ENCODE measurements at regions not wholly inside any gene's neighbourhood (a gene's known extent, or its start where the extent isn't known, plus 50 kb on each side); places are given as distances from the start of the nearest gene placed in this dataset.

- DNase-seq, result no peak
Measured at GRCh38 chr13:29921542-29921941, 71.1 kb upstream of the UBL3 start.

- DNase-seq, result no peak
Measured at GRCh38 chr13:29920025-29920643, 69.7 kb upstream of the UBL3 start.

DNA sequence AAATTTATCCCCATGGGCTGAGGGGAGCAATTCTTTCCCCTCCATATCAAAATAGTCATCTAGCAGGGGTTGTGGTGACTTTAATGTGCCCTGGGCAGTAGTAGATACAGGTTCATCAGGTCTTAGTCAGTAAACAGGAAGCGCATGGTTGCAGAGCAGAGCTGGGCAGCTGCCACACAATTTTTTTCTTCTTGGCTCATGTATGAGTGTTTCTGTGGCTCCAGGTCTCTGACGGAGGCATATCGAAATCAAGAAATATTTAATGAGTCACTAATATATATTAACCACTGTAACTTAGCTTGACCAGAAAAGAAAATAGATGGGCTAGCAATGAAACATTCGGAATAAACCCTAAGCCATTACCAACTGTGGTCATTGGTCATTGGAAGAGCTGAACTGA lies 68.4 kb upstream of the UBL3 start:
- DNase-seq, result no peak

- DNase-seq, result no peak
Measured at GRCh38 chr13:29917650-29918049, 67.2 kb upstream of the UBL3 start.

GRCh38 chr13:29914581-29914980 lies 64.2 kb upstream of the UBL3 start:
- no peak for DNase-seq

- no peak for DNase-seq
Measured at GRCh38 chr13:29911781-29912418, 61.5 kb upstream of the UBL3 start.

DNA sequence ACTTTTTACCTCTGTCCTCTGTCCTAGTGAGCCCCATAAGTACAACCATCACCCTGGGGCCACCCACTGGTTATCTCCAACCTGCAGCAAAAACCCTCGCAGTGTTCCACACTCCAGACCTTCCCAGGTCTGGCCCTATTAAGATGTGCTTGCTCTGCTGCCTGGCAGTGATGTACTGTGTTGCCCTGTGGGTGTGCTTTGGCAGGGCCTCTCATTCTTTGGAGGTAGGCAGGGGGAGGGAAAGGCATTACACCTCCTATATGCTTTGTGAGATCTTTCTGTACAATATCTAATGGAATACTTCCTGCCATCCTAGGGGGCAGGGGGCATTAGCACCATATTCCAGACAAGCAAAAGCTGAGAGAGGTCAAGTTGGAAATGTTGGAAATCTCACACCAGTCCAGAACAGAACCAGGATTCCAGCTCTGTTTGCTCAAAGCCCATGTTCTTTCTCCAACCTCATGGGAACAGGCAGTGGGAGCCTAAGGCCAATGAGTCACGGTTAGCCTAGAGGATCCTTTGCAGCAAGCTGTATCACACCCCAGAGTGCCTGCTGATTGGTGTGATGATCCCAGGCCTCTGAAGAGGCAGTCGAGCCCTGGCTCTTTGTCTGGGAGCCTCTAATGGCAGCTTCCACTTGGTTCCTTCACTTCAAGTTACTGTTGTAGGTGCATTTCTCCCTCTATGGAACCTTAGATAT lies 59.7 kb upstream of the UBL3 start:
- no peak for DNase-seq

- DNase-seq, result no peak
Measured at GRCh38 chr13:29909081-29909730, 58.8 kb upstream of the UBL3 start.

DNA sequence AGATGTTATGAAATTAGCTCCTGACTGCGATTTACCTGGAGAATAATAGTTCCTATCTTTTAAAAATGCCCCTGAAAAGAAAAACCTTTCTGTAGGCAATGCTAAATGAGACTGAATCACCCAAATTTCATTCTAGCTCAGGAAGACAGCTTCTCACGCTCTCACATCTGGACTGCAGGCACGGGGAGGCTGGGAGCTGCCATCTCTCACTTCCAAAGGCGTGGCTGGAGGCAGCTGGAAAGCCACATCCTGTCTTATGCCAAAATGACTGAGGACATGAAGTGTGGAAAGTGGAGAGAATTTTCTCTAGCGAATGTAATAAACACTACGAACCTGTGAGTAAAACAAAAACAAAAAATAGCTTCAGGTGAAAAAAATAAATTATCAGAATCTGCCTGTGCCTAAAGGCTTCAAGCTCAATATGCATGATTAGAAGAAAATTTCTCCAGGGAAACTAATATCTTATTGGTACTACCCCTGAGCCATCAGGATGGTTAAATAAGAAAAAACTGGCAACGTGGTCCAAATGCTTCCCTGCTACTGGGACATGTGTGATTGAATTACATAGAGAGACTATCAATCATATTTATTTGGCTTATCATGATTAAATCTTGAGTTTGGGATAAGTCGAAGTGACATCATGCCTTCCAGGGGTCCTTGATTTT lies 58.1 kb upstream of the UBL3 start:
- DNase-seq, result no peak

- DNase-seq, result no peak
Measured at GRCh38 chr13:29907670-29908069, 57.3 kb upstream of the UBL3 start.

DNA sequence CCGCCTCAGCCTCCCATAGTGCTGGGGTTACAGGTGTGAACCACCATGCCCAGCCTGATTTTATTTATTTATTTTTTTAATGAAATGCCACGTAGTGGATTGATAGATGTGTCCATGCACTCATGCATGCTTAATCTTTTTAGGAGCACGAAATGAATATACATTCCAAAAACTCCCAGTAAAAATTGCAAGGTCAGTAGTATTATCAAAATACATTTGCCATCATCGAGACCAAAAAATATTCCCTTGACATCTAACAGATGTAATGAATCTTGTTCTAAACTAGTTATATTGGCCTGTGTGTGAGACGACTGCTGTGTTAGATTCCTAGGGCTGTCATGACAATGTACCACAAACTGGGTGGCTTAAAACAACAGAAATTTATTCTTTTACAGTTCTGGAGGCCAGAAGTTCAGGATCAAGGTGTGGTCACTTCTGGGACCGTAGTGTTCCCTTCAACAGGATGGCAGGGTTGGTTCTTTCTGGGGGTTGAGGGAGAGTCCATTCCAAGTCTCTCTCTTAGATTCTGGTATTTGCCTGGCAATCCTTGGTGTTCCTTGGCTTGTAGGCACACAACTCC lies 56.1 kb upstream of the UBL3 start:
- DNase-seq, result no peak

- DNase-seq, result no peak
Measured at GRCh38 chr13:29905845-29906244, 55.4 kb upstream of the UBL3 start.

DNA sequence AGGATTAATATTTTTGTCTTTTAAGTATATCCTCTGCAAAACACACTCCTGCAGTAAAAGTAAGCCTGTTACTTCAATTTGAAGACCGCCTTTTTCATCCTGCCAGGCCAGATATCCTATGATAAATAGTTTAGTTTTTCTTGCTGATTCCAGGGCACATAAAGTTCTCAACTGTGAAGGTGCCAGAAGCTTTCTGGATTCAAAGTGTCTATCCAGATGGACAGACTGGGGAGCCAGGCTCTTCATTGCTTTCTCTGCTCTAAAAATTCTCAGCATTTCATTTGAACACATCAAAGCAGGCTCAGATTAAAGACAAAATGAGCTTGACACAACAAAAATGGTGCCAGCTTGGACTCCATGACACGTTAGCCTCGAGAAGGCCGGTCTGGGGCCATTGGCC lies 53.6 kb upstream of the UBL3 start:
- no peak for DNase-seq

DNA sequence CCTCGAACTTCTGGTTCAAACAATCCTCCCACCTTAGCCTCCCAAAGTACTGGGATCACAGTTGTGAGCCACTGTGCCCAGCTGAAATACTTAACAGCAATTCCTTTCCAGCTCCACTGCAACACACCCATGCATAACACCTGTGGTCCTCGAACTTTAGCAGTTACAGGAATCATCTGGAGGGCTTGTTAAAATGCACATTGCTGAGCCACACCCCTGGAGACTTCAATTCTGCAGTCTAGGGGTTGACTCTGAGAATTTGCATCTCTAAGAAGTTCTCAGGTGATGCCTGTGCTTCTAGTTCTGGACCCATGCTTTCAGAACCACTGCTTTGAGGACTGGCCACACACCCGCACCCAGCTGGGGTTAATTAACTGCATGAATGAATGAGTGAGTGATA lies 53.1 kb upstream of the UBL3 start:
- DNase-seq, result no peak

- DNase-seq, result no peak
Measured at GRCh38 chr13:29902632-29903305, 52.4 kb upstream of the UBL3 start.

DNA sequence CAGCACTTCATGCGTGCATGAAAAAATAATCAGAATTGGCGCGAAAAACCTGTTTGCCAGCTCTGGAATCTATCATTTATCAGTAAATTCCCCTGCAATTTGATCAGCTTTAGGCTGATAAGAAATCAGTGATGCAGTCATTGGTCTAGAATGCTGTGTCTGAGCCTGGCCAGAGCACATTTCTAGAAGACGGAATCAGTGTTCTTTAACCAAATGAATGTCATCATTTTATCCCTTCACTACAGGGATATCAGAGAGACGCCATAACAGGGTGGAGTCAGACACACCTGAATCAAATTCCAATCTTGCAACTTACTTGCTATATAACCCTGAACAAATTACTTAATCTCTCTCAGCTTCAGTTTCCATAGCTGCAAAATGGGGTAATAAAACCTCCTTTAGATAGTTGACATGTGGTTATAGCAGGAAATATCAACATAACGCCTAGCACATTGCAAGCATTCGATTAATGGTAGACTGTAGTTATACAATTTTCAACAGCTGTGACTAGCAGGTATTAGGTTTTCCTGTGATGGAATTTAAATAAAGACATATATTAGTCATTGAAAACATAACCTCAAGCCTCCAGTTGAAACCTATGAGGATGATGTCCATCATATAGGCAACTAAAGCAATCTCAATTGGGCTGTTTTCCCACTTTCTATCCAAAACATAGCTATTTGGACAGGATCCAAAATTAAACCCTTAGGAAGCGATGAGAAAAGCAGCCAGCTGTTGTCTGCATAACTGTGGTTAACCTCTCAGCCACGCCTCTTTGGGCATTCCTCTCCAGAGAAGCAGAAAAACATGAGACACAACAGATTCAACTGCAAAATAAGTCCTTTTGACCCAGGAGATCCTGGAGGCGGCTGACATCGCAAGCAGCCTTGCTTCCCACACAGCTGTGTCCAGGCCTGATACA lies 51.6 kb upstream of the UBL3 start:
- no peak for DNase-seq
